Gastroesophageal sphincter (tissue), 4 donors: ENCODE measurements at regions not wholly inside any gene's neighbourhood (a gene's known extent, or its start where the extent isn't known, plus 50 kb on each side); places are given as distances from the start of the nearest gene placed in this dataset.

ENCODE experiments used
- ATAC-seq: fragments of 150-250 bp; one replicate; pipeline ENCODE4 v1.9.1; 2016; ENCODE audit warnings: mild to moderate bottlenecking, moderate library complexity
- H3K27ac ChIP-seq, 4 donors: fragments of 200-600 bp; sonication (generic) in 3 of 4; 1 replicate in 3 of 4; 2 replicates in 1 of 4; pipeline ENCODE4 v1.5.1; 2016 to 2019
- H3K27me3 ChIP-seq: fragments of 200-600 bp; sonication (generic); one replicate; pipeline ENCODE4 v1.5.1; 2019
- H3K36me3 ChIP-seq, 2 donors: fragments of 200-600 bp; sonication (generic); one replicate each; pipeline ENCODE4 v1.5.1; 2019; ENCODE audit warnings: control low read depth in 1 of 2
- H3K4me1 ChIP-seq, 3 donors: fragments of 200-600 bp; sonication (generic); 1 replicate in 2 of 3; 2 replicates in 1 of 3; pipeline ENCODE4 v1.5.1; 2016 to 2019; ENCODE audit warnings: control low read depth in 2 of 3
- H3K4me3 ChIP-seq, 2 donors: fragments of 200-600 bp; sonication (generic); one replicate each; pipeline ENCODE4 v1.5.1; 2019; ENCODE audit warnings: mild to moderate bottlenecking in 1 of 2, moderate library complexity in 1 of 2
- H3K9me3 ChIP-seq, 3 donors: fragments of 200-600 bp; sonication (generic); one replicate each; pipeline ENCODE4 v1.5.1; 2017 to 2019; ENCODE audit warnings: control low read depth in 2 of 3
- CTCF ChIP-seq, 4 experiments: fragments of 200-600 bp in 2 of 4; fragments of 450-650 bp in 2 of 4; sonication (generic) in 1 of 4; IDR thresholded peaks; one replicate each; pipeline ENCODE4 v1.5.1; 2017 to 2019; ENCODE audit warnings: antibody characterized with exemption in 4 of 4, mild to moderate bottlenecking in 2 of 4, moderate library complexity in 2 of 4
- EP300 ChIP-seq: sonication (generic); formaldehyde crosslinking; IDR thresholded peaks from one replicate; pipeline ENCODE4 v1.6.1; 2017; ENCODE audit warnings: antibody characterized with exemption, mild to moderate bottlenecking
- POLR2A ChIP-seq, 2 donors: fragments of 450-650 bp; IDR thresholded peaks; one replicate each; pipeline ENCODE4 v1.6.1; 2017; ENCODE audit warnings: antibody characterized with exemption in 2 of 2, mild to moderate bottlenecking in 2 of 2, moderate library complexity in 1 of 2
- POLR2AphosphoS5 ChIP-seq: sonication (generic); formaldehyde crosslinking; IDR thresholded peaks from one replicate; pipeline ENCODE4 v1.6.1; 2017; ENCODE audit warnings: antibody characterized with exemption
- WGBS, 2 donors: methylation state at CpG; one replicate each; pipeline ENCODE4 v1.1.5; 2018; ENCODE audit warnings: low coverage in 1 of 2; 5-methylcytosine and 5-hydroxymethylcytosine counted together

GRCh38 chr5:158544388-158545339, 555.1 kb downstream of the EBF1 start:
- TF ChIP-seq POLR2AphosphoS5 (no peak), EP300 (no peak), POLR2A (IDR thresholded peaks at IDR 0.05) (no peak), CTCF (IDR thresholded peaks at IDR 0.05) (no peak)
- H3K4me3 ChIP-seq: no peak overlapping the region
- WGBS, 2 donors: 91 to 98% methylated on average over 3 of the region's 3 CpGs
- no peaks in the 10 kb centered on the region for H3K9me3 ChIP-seq
- no peak for ATAC-seq
- H3K4me1 ChIP-seq: no peaks in the 10 kb centered on the region
- H3K27me3 ChIP-seq: no peaks in the 10 kb centered on the region
- peak overlapping the region in 2 of 4 donors; percentile 0 to 42 for H3K27ac ChIP-seq
- H3K36me3 ChIP-seq: no peaks in the 10 kb centered on the region

DNA sequence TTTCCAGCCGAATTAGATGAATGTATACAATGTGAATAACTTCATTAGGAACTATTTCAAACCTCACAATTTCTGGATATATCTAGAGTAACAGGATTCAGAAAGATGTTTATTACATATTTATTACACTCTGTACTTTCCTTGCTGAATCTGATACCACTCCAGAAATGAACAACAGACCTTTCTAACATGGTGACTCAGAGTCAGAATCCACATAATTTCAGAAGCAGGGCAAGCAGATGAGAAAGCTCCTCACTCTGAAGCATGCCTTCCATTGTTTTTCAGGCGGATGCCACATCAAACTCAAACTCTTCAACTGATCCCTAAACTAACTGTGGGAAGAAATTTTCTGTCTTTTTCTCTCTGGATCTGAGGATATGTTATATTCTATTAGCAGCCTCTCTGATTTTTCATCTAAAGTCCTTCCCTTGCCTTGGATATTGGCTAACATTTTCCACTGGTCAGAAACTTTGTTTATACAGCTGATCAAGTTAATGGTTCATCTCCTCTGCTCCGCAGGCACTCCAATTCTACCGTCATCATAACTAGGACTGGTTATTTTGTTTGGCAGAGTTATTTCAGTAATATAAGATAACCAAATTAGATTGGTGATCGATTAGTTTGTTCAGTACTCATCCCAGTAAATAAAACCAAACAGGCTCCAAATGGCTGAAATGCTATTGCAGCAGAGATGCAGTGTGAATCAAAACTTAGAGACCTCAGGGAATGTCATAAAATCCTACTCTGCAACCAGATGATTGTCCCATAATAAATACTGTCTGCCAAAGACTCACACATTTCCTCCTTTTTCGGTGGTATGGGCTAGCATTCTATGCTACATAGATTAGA, 556.0 kb downstream of the EBF1 start:
- no peaks in the 10 kb centered on the region for H3K9me3 ChIP-seq
- H3K4me1 ChIP-seq: no peaks in the 10 kb centered on the region
- 66 to 70% methylated on average over 5 to 6 of the region's 6 CpGs for WGBS, 2 donors
- peak overlapping the region in 2 of 4 donors; percentile 3 to 42 for H3K27ac ChIP-seq
- H3K4me3 ChIP-seq: no peak overlapping the region
- ATAC-seq: peak; percentile 66
- H3K27me3 ChIP-seq: no peaks in the 10 kb centered on the region
- TF ChIP-seq CTCF (IDR thresholded peaks at IDR 0.05): no peak
- TF ChIP-seq POLR2A (IDR thresholded peaks at IDR 0.05): no peak
- no peak for TF ChIP-seq POLR2AphosphoS5
- no peak for TF ChIP-seq EP300
- no peaks in the 10 kb centered on the region for H3K36me3 ChIP-seq

GRCh38 chr5:158541536-158542297, 558.0 kb downstream of the EBF1 start:
- no peaks in the 10 kb centered on the region for H3K36me3 ChIP-seq
- no peak for TF ChIP-seq EP300
- no peak for TF ChIP-seq CTCF (IDR thresholded peaks at IDR 0.05)
- no peak overlapping the region for H3K27ac ChIP-seq
- WGBS, 2 donors: 75 to 81% methylated on average over 8 of the region's 9 CpGs
- no peaks in the 10 kb centered on the region for H3K9me3 ChIP-seq
- no peak overlapping the region for H3K4me3 ChIP-seq
- no peaks in the 10 kb centered on the region for H3K27me3 ChIP-seq
- H3K4me1 ChIP-seq: peaks cover 0 to 4% (median 0%) of the 10 kb centered on the region in 3 donors
- no peak for ATAC-seq

DNA sequence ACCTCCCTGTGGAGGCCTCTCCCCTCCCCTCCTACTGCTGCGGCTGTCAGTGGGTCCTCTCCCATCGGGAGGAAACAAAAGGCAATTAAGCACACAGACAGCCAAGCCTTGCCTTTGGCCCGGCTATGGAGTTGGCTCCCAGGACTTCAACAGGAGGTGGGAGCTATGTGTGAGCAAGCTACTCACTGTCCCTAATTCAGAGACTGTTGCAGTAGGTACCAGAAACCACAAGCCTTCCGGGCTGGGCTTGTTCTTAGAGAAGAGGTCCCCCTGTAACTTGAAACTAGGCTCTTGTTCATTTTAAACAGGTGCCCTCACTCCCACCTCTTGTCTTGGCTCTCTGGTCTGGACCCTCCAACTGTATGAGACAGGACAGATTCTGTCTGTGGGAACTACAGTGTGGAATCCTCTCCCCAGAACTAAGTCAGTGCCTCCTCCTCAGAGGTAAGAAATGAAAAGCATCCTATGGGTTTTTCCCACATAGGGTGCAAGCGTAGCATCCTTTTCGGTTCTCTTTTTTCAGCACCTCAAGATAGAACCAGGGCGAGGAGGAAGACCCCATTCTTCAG, 561.1 kb downstream of the EBF1 start:
- TF ChIP-seq EP300 (no peak), CTCF (IDR thresholded peaks at IDR 0.05) (no peak), POLR2A (IDR thresholded peaks at IDR 0.05) (no peak), POLR2AphosphoS5 (no peak)
- ATAC-seq: peak; percentile 55
- Histone ChIP-seq H3K27ac (no peak overlapping the region), H3K4me3 (no peak overlapping the region), H3K9me3 (no peaks in the 10 kb centered on the region), H3K4me1 (peaks cover 0 to 4% (median 0%) of the 10 kb centered on the region in 3 donors), H3K36me3 (no peaks in the 10 kb centered on the region), H3K27me3 (no peaks in the 10 kb centered on the region)
- 87 to 92% methylated on average over 3 to 4 of the region's 7 CpGs for WGBS, 2 donors
